ENCODE measurements at regions not wholly inside any gene's neighbourhood (a gene's known extent, or its start where the extent isn't known, plus 50 kb on each side); places are given as distances from the start of the nearest gene placed in this dataset.
"Not testable (repeated sequence)": the region's sequence is repeated elsewhere in the genome, so short reads cannot be mapped to it uniquely, and the experiment has no call there.

DNA sequence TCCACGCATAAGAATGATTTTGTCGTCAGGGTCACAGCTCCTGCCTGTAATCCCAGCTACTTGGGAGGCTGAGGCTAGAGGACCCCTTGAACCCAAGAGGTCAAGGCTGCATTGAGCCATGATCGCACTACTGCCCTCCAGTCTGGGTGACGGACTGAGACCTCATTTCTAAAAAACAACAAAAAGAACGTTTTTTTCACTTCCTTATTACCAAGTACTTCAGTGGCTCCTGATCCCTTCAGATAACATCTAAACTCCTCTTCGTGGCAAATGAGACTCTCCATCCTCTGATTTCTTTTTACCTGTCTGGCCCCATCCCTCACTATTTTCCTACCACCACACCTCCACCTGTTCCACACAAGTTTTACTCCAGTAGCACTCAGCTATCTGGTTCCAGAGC is 105.4 kb upstream of the TLK1 start:
- DNase-seq (ENCODE audit: low spot score): no peak

DNA sequence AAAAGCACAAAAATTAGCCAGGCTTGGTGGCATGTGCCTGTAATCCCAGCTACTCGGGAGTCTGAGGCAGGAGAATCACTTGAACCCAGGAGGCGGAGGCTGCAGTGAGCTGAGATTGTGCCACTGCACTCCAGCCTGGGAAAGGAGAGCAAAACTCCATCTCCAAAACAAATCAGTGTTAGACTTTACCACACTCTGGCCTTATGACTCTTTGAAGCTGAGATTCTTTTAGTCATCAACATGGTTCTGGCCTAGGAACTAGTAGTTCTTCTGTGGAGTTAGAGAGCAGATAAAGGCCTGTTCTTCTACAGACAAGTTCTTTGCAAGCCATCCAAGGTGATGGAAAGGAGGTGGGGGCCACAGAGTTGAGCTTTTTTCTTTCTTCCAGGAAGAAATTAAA is 100.8 kb upstream of the TLK1 start:
- not testable (repeated sequence) for DNase-seq (ENCODE audit: low spot score)

DNA sequence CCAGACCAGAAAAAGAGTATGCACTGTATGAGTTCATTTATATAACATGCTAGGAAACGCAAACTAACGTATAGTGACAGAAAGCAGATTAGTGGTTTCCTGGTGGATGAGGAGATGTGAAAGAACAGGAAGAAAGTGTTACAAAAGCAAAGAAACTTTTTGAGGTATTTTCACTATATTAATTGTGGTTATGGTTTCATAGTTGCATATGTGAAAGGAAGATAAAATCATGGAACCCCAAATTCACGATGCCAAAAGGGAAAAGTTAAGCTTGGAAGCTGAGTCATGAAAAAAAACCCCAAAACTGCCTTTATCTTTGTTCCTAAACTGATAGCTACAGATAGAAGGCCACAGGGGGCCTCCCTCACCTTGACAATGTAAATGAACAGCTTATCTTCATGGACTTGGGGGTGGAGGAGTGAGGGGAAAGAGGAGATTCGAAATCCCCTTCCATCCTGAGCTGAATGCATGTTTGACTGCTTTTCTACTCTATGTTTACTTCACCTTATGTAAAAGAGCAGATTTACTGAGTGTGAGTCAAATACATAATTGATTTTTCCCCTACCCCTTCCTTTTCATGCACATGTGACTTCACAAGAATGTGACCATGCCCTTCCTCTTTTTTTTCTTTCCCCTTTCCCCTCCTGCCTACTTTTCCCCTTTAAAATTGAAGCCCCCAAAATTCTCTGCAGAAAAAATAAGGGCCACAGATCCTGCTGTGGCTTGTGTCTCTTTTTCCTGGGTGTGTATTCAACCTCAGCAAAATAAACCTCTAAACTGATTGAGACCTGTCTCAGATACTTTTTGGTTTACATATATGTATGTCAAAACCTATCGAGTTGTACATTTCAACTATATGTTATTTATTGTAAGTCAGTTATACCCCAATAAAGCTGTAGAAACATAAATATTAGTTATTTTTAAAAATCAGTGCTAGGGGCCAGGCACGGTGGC is 100.1 kb upstream of the TLK1 start:
- DNase-seq (ENCODE audit: low spot score): no peak

DNA sequence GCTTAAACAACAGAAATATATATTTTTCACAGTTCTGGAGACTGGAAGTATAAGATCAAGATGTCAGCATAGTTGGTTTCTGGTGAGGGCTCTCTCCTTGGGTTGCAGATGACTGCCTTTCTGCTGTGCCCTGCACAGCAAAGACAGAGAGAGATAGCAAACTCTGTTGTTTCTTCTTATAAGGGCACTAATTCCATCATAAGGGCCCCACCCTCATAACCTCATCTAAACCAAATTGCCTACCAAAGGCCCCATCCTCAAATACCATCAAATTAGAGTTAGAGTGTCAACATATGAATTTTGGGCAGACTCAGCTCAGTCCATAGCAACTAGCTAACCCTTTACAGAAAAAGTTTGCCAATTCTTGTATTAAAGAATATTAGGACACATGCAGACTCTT is 94.0 kb upstream of the TLK1 start:
- DNase-seq (ENCODE audit: low spot score): no peak

DNA sequence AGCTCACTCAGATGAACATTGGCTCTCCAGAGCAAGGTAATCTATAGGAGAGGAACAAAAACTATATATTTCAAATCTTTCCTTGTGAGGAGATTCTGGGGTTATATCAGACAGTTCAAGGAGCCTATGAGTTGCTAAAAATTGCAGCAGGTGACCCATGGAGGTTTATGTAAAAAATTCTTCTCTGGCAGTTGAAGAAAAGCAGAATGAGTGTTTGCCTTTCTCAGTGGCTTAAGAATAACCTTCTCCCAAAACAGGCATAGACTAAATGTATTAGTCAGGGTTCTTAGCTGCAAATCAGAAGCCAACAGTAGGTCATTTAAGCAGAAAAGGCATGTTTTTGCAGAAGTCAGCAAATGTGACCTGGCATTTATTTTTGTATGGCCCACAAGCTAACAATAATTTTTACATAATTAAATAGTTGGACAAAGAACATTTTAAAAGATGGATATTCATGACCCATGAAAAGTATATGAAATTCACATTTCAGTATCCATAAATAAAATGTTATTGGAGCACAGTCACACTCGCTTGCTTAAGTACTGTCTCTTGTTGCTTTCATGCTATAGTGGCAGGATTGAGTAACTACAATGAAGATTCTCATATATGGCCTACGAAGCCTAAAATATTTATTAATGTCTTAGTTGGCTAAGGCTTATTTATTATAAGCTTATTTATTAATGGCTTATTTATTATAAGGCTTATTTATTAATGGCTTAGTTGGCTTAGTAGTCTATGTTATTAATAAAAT is 93.4 kb upstream of the TLK1 start:
- no peak for DNase-seq (ENCODE audit: low spot score)

DNA sequence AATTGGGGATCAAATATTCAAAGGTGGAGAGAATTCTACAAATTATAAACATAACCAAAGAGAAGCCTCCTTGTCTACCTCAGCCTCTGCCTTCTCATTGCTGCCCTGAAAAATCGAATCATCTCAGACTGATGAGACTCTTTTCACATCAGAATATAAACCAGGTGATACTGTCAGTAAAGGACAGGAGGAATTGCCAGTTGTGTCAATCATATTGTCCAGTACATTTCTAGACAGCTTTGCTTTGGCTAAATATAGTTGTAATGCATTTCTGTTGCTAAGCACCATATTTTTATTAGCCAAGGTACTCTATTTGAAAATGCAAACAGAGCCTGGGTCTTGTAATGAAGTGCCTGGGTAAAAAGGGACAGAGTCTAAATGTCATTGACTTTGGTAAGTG is 92.6 kb upstream of the TLK1 start:
- DNase-seq (ENCODE audit: low spot score): no peak

DNA sequence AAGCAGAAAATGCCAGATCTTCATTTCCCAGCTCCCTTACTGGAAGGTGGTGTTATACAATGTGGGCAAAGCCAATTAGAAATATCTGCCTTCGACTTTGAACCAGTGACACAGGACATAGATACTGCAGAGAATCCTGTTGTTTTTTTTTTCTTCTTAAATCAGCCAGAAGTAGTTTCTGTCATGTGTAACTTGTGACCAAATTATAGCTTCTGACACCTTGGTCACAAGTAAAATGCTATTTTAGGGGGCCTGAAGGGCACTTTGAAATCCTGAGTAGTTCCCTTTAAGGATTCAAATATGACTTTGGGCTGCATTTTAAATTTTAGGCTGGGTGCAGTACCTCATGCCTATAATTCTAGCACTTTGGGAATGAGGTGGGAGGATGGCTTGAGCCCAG is 89.0 kb upstream of the TLK1 start:
- DNase-seq (ENCODE audit: low spot score): no peak

DNA sequence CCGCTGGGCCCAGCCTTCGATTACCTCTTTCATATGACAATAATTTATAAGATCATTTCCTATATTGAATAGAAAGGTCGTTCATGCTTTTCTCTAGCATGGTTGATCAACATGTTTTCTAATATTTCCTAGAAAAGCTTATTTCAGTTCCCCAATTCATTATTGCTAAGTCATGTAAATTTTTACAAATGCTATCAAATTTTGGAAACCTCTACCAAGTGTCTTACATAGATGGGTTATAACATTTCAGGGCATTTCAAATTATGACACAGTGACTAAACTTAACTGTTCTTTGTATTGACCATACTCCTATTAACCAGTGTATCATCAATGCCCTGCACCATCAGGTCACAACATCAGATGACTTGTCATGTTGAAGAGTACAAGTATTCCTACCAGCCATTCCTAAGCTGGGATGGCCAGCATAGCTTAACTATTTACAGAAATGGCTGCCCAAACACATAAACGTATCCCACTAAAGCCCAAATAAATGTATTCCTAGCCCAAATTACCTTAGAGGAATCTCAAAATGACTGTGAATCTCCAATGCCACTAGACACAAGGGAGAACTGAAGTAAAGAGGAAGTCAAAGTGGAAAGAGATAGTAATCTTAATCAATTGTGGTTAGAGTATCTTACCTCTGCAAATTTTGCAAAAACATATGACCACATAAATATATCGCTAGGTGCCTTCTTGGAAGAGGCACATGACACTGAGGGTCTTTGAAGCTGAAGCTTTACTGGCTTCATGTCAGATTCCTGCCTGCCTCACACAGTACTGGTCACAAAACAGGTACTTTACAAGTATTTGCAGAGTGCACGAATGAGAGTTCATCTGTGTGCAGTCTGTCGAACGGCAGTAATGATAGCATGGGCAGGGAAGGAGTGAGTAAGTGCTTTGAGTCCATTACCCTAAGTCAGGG is 87.3 kb upstream of the TLK1 start:
- DNase-seq (ENCODE audit: low spot score): no peak

DNA sequence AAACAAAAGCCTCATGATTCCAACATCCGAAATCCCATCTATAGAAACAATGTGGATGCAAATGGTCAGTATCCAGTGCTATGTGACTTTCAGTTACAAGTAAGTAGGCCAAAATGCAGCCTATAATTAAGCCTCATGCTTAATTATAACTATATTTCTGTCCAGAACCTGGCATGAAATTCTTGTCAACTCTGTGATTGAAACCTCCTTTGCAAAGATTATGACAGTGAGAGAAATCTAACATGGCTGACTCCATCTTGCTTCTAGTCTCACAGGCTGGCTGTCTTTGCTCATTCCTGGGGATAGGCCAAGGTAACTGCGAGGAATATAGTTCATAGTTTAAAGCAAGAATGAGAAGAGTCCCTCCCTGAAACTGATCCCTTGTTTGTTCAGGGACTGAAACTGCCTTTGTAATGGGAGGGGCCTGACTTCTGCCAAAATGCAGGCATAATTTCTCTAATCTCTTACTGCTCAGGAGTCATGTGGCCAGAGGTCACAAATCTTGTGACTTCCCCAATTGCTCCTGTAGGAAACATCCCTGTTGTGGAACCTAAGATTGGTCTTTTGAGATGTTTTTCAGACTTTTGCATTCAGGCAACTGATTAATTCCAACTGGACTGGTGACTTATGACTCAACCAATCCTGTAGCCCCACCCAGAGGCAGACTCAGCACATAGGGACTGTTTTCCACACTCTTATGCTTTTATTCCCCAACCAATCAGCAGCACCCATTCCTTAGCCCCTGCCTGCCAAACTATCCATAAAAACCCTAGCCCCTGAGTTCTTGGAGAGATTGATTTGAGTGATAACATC is 84.5 kb upstream of the TLK1 start:
- no peak for DNase-seq (ENCODE audit: low spot score)

DNA sequence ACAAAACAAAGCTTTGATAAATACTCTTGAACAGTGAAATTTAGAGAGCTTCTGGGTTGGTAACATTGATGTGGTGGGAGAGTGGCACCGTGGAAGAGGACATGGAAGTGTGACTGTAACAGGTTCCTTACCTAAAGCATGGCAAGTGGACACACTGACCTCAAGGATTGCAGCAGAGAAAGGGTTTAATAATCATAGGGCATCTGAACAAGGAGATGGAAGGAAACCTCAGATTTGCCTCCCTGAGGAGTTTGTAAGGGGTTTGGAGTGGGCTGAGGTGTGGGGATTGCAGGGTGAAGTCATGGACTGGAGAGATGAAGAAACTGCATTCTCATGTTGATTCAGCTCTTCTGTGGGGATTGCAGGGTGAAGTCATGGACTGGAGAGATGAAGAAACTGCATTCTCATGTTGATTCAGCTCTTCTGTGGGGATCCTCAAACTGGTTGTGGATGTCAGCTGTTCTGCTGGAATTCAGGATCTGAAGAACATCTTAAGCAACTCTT is 83.8 kb upstream of the TLK1 start:
- DNase-seq (ENCODE audit: low spot score): no peak

DNA sequence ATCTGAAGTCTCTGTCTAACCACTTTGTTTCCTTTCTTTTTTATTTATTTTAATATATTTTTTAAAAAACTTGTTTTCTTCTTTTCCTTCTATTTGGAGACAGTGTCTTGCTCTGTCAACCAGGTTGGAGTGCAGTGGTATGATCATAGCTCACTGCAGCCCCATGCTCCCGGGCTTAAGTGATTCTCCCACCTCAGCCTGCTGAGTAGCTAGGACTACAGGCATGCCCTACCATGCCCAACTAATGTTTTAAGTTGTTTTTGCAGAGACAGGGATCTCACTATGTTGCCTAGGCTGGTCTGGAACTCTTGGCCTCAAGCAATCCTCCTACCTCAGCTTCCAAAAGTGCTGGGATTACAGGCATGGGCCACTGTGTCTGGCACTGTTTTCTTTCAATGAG is 81.1 kb upstream of the TLK1 start:
- DNase-seq (ENCODE audit: low spot score): no peak

DNA sequence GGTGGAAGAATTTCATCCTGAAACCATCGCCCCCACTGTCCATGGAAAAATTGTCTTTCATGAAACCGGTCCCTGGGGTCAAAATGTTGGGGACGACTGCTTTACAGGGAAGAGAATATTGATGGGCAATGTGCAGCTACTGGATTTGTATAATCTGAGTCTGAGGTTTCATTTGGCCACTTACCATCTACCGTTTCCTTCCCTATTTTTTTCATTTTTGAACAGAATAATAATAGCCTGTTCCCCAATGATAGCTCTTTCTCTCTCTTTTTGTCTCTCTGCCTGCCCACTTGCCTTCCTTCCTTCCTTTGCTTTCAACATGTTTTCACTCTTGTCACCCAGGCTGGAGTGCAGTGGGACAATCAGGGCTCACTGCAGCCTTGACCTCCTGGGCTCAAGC is 78.3 kb upstream of the TLK1 start:
- no peak for DNase-seq (ENCODE audit: low spot score)

DNA sequence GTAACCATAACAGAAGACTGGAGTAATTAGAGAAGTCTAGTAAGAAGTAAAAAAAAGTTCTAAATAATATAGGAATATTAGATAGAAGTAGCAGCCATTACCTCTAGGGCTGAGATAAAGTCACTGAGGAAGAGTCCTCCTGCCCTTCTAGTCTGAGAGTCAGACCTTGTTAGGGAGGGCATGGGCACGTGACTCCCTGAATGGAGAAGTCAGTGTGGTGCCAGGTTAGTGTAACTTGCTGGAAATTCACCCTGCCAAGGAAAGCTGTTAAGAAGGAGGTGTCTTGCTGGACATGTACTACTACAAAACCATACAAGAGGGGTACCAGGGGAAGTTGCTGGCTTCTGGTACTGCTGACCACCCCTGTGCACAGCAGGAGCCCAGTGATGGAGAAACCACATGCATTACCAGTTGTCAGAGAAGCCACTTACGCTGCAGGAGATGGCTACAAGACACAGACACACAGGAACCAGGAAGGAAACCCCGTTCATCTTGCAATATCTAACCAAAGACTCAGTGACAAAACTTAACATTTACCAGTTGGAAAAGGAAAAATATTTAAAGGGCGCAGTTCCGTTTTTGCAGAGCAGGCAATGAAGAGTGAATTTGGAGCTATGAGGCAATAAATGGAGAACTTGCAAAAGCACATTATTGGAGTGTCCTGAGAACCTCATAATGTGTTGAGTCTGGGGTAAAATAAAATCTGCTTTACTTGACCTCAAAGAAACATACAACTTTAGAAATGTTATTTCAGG is 77.2 kb upstream of the TLK1 start:
- no peak for DNase-seq (ENCODE audit: low spot score)

DNA sequence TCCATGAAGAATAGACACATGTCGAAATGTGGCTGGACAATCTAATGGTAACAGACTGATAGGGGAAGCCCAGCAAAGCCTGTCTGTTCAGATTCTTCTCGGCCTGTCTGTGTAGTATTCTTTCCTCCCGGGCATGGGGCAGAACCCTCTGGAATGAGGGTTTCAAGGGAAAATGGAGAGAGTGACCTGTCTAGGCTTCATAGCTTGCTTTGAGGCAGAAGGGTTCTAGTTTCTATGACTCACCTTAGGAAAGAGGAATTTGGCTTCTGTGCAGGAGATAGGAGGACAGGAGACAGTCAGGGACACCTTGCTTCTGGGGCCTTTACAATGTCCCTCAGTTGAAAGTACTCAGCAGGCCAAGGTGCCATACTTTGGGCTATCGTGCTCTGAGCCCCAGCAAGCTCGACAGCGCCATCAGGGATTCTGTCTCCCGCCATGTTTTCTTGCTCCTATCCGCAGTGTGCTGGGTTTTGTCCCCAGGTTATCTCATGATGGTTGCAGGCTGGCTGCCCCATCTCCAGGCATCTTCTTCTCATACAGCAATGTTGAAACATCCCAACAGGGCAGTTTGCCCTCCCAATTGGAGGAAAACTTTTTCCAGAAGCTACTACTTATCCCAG is 74.7 kb upstream of the TLK1 start:
- DNase-seq (ENCODE audit: low spot score): no peak

DNA sequence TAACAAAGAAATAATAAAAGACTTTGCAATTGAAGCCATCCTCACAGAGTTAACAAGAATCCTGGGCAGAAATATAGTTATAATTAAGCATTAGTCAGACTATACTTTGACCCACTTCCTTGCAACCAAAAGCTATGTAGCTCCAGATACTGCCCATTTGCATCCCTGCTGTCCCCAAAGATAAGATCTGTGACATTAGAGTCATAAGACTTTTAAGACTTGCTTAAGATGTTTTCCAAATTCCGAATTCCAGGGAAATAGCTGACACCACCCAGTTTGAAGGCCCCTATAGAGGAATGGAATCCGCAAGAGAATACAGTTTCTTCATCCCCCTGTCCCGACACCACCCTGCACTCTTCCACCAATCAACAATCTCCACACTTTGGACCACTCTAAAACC is 69.5 kb upstream of the TLK1 start:
- DNase-seq (ENCODE audit: low spot score): no peak

DNA sequence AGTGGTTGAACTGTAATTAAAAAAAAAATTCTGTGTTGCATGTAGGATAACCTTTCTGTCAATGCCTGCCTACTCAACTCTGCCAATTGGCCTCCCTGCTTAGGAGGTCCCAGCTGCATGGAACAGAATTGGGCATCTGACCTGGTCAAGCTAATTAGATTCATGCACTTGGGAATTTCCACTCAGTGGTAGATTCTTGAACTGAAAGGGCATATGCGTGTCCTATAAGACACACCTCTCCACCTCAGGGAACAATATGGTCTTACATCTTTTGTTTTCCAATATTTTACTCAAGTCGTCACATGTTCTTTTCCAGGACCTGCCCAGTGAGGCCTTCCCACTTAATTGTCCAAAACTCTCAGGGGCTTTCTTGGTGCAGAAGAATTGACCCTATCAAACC is 68.1 kb upstream of the TLK1 start:
- DNase-seq (ENCODE audit: low spot score): no peak

DNA sequence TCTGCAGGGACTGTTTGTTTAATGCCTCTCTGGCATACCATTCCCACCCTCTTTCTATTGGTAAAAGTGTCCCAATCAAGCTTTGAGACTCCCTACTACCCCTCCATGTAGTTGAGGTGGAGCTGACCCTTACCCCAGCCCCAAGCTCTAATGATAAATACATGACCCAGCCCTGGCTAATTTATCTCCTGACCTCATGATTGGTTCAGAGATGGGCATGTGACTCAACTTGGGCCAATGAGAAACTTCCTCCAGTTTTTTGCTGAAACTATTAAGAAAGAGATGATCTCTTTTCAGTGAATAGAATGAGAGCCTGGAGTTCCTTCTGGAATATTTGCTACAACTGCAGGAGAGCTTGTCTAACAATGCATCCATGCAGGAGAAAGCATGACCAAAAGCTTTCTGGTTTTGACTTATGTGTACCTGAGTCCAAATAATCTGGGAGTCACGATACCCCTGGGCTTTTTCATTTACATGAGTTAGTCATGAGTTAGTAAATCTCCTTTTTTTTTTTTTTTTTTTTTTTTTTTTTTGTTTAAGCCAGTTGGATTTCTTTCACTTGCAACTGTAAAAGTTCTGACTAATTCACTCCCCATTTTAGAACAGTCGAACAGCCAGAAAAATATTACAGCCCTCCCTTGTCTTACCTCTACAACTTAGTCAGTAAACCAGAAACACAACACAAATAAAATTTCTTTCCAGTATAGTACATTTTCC is 66.5 kb upstream of the TLK1 start:
- DNase-seq (ENCODE audit: low spot score): no peak

DNA sequence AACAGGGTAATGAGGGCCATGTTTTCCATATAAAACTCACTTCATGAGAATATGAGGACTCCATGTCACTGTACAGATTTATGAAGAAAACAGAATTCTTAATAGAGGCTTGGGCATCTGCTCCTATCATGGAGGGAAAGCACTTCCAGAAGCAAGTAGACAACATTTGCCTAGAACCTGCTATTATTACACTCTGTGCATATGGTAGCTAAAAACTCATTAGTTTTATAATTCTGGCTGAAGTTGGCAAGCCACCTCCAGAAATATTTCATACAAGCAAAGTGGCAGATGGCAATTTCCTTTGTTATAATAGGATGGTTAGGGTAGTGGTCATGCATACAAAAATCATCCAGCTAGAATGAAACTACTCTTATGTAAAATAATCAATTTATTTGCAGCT is 65.8 kb upstream of the TLK1 start:
- no peak for DNase-seq (ENCODE audit: low spot score)

DNA sequence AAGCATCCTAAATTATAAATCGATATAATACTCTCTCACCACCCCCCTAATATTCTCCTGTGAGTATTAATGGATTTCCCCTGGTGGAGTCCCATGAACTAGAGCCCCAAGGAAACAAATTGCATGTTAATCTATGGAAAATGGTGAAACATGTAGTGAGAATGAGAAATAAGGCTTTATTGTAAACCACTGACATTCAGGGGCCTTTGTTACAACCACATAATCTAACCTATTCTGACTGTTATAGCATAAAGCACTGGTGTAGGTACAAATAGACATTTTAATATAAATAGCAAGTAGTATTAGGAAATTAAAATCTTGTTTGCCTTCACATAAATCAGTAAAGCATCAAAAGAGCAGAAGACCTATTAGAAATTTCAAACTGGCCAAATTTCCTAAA is 65.3 kb upstream of the TLK1 start:
- no peak for DNase-seq (ENCODE audit: low spot score)
